A673 (cell line): ENCODE measurements at regions not wholly inside any gene's neighbourhood (a gene's known extent, or its start where the extent isn't known, plus 50 kb on each side); places are given as distances from the start of the nearest gene placed in this dataset.
A peak's percentile ranks its signal among the peaks of the same experiment; 100 is the strongest.
"Not testable (repeated sequence)": the region's sequence is repeated elsewhere in the genome, so short reads cannot be mapped to it uniquely, and the experiment has no call there.

Experiments
- BruUV-seq: library from RNA; stranded (reverse); fragments of 400-500 nt; replicated peaks from 2 replicates; lab custom pipeline; 2021; lab: Mats Ljungman, UMichigan
- CTCF ChIA-PET: fragments of 300-600 bp; sonication (Branson Sonifier 250); formaldehyde crosslinking; loops from one replicate; lab custom pipeline; 2022; ENCODE audit warnings: antibody characterized with exemption; lab: Charles Lee
- POLR2A ChIA-PET: fragments of 300-600 bp; sonication (Branson Sonifier 250); formaldehyde crosslinking; loops from one replicate; lab custom pipeline; 2022; ENCODE audit warnings: antibody characterized with exemption; ENCODE audit not compliant: low non-redundant PET; lab: Charles Lee
- DNase-seq: peaks from one replicate; pipeline ENCODE4 v3.0.0-alpha.2; 2015; ENCODE audit warnings: low spot score
- H3K27ac ChIP-seq: fragments of 200-600 bp; sonication (generic); 2 replicates; pipeline ENCODE4 v1.5.1; 2016; ENCODE audit warnings: mixed run types, low read depth, mild to moderate bottlenecking, mixed read lengths, antibody characterized with exemption, low read length; ENCODE audit not compliant: poor library complexity, severe bottlenecking
- H3K27me3 ChIP-seq: fragments of 200-600 bp; sonication (generic); replicated peaks from 2 replicates; pipeline ENCODE4 v1.6.1; 2017; ENCODE audit warnings: mixed run types, low read depth, mild to moderate bottlenecking, mixed read lengths, antibody characterized with exemption, low read length; ENCODE audit not compliant: insufficient read depth, poor library complexity
- H3K36me3 ChIP-seq: fragments of 200-600 bp; sonication (generic); 2 replicates; pipeline ENCODE4 v1.6.1; 2016; ENCODE audit warnings: mixed run types, mild to moderate bottlenecking, mixed read lengths, antibody characterized with exemption, low read length; ENCODE audit not compliant: insufficient read depth, poor library complexity, severe bottlenecking
- H3K4me1 ChIP-seq: fragments of 200-600 bp; sonication (generic); 2 replicates; pipeline ENCODE4 v1.6.1; 2017; ENCODE audit warnings: mixed run types, mild to moderate bottlenecking, mixed read lengths, antibody characterized with exemption, low read length; ENCODE audit not compliant: insufficient read depth, poor library complexity, severe bottlenecking
- H3K4me3 ChIP-seq: fragments of 200-600 bp; sonication (generic); 2 replicates; pipeline ENCODE4 v1.5.1; 2016; ENCODE audit warnings: low read depth, mixed run types, mild to moderate bottlenecking, mixed read lengths, low read length; ENCODE audit not compliant: poor library complexity, severe bottlenecking
- H3K9me3 ChIP-seq: fragments of 200-600 bp; sonication (generic); 2 replicates; pipeline ENCODE4 v1.6.1; 2016; ENCODE audit warnings: mixed run types, low read depth, mild to moderate bottlenecking, mixed read lengths, antibody characterized with exemption, low read length; ENCODE audit not compliant: poor library complexity, severe bottlenecking
- EZH2 ChIP-seq: fragments of 200-600 bp; sonication (generic); IDR thresholded peaks from 2 replicates; pipeline ENCODE4 v1.6.1; 2017; ENCODE audit warnings: borderline replicate concordance, low read depth, mild to moderate bottlenecking, mixed read lengths, antibody characterized with exemption, low read length; ENCODE audit not compliant: poor library complexity, severe bottlenecking
- intact Hi-C: fragments of 100-400 bp; cut with micrococcal nuclease; formaldehyde crosslinking; loops from one replicate; pipeline ENCODE4 v1.10.0; 2022; ENCODE audit not compliant: unreplicated experiment
- TF ChIP-seq, protein P1 (sequence below): fragments of 300-800, 200-600 bp; sonication (generic); conservative IDR thresholded peaks from 2 replicates; pipeline ENCODE4 v1.5.1; 2017; ENCODE audit warnings: low read depth, mild to moderate bottlenecking, antibody characterized with exemption, low read length, moderate library complexity, mixed read lengths

DNA sequence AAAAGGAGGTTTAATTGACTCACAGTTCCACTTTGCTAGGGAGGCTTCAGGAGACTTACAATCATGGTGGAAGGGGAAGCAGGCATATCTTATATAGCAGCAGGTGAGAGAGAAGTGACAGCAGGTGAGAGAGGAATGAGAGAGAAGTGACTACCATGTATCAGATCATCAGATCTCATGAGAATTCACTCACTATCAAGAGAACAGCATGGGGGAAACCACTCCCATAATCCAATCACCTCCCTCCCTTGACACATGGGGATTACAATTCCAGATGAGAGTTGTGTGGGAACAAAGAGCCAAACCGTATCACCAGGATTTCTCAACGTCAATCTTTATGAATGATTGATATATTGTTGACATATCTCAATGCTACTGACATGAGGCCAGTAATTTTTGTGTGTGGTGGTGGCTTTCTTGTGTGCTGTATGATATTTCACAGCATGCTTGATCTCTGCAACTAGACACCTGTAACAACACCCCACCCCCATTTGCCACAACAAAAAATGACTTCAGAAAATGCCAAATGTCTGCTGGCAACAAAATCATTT is 1470.9 kb upstream of the SEL1L start:
- TF ChIP-seq, protein P1, sequence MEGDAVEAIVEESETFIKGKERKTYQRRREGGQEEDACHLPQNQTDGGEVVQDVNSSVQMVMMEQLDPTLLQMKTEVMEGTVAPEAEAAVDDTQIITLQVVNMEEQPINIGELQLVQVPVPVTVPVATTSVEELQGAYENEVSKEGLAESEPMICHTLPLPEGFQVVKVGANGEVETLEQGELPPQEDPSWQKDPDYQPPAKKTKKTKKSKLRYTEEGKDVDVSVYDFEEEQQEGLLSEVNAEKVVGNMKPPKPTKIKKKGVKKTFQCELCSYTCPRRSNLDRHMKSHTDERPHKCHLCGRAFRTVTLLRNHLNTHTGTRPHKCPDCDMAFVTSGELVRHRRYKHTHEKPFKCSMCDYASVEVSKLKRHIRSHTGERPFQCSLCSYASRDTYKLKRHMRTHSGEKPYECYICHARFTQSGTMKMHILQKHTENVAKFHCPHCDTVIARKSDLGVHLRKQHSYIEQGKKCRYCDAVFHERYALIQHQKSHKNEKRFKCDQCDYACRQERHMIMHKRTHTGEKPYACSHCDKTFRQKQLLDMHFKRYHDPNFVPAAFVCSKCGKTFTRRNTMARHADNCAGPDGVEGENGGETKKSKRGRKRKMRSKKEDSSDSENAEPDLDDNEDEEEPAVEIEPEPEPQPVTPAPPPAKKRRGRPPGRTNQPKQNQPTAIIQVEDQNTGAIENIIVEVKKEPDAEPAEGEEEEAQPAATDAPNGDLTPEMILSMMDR = no peak
- no peak for TF ChIP-seq EZH2
- intact Hi-C loops = loop anchor here (10.0 kb wide), 1 partner anchor 460 kb away; no protein-coding TSS in a partner anchor
- Histone ChIP-seq H3K27ac (no peak overlapping the region), H3K9me3 (no peaks in the 10 kb centered on the region), H3K4me1 (no peaks in the 10 kb centered on the region), H3K36me3 (no peaks in the 10 kb centered on the region), H3K27me3 (no peaks in the 10 kb centered on the region), H3K4me3 (no peak overlapping the region)
- peak; percentile 19 for DNase-seq
- BruUV-seq = no TSS peak
- ChIA-PET POLR2A (no interaction called here), CTCF (no interaction called here)

DNA sequence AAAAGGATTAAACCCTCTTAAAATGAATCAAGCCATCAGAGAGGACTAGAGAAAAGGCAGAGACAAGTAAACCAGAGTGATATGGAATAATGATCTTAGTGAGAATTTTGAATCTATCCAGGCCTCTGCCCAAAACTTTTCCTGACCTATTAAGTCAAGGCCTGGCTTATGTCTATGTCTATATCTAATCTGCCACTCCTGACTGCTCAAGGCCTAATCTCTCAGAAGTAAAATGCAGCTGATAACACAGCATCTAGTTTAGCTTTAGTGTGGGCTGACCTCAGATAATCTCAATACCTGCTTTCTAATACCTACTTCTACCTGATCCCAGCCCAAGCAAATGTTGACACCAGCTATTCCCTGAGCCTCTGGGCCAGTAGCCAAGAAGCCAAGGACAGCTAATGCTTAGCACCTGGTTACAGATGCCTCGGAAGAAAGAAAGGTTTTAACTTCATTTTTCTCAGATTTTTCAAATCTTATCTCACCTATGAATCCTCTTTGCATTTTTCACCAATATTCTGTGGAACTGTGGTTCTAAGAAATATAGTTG is 1472.5 kb upstream of the SEL1L start:
- Histone ChIP-seq H3K4me3 (no peak overlapping the region), H3K9me3 (no peaks in the 10 kb centered on the region), H3K27ac (no peak overlapping the region), H3K36me3 (no peaks in the 10 kb centered on the region), H3K4me1 (no peaks in the 10 kb centered on the region), H3K27me3 (no peaks in the 10 kb centered on the region)
- ChIA-PET POLR2A (no interaction called here), CTCF (no interaction called here)
- intact Hi-C loops = loop anchor here (10.0 kb wide), 1 partner anchor 459 kb away; no protein-coding TSS in a partner anchor
- no TSS peak for BruUV-seq
- TF ChIP-seq EZH2 = no peak
- TF ChIP-seq, protein P1 = no peak
- DNase-seq = no peak

DNA sequence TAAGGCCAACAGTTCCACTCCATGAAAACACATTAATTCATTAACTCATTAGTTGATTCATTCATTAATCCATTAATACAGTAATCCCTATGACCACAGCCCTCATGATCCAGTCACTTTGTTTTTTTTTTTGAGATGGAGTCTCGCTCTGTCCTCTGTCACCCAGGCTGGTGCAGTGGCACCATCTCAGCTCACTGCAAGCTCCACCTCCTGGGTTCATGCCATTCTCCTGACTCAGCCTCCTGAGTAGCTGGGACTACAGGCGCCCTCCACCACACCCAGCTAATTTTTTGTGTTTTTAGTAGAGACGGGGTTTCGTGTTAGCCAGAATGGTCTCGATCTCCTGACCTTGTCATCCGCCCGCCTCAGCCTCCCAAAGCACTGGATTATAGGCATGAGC is 1473.4 kb upstream of the SEL1L start:
- H3K27ac ChIP-seq, H3K4me3 ChIP-seq, CTCF ChIA-PET, POLR2A ChIA-PET, H3K27me3 ChIP-seq, BruUV-seq, H3K4me1 ChIP-seq, DNase-seq, H3K9me3 ChIP-seq, H3K36me3 ChIP-seq: not testable (repeated sequence)
- intact Hi-C loops = loop anchor here (10.0 kb wide), 1 partner anchor 458 kb away; no protein-coding TSS in a partner anchor

DNA sequence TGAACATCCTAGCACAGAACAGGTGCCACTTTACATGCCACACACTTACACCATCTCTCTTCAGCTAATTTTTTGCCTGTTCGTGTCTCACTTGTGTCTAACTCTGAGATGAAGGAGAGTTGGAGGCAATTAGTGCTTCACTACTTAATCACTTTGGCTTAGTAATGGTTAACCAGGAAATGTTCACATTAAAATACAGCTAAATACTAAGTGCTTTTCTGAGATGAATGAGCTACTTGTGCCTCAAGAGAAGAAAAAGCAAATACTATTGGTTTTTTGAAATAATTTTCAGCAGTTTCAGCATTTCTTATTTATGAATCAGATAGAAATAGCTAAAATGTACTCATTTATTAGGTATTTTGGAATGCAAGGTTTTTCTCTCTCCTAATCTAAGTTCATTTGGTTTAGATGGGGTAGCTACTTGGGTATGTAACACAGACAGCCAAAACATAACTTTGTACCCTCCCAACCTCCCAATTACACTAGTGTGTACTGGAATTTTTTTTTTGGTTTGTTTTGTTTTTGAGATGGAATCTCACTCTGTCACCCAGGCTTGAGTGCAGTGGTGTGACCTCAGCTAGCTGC is 1474.1 kb upstream of the SEL1L start:
- ChIA-PET CTCF (no interaction called here), POLR2A (no interaction called here)
- Histone ChIP-seq H3K36me3 (no peaks in the 10 kb centered on the region), H3K4me3 (no peak overlapping the region), H3K27me3 (no peaks in the 10 kb centered on the region), H3K4me1 (no peaks in the 10 kb centered on the region), H3K27ac (no peak overlapping the region), H3K9me3 (no peaks in the 10 kb centered on the region)
- BruUV-seq = no TSS peak
- intact Hi-C loops = loop anchor here (10.0 kb wide), 1 partner anchor 457 kb away; no protein-coding TSS in a partner anchor
- no peak for DNase-seq
- TF ChIP-seq, protein P1 = no peak
